ENCODE measurements at regions not wholly inside any gene's neighbourhood (a gene's known extent, or its start where the extent isn't known, plus 50 kb on each side); places are given as distances from the start of the nearest gene placed in this dataset.

- Histone ChIP-seq H3K27me3 (replicated peaks; ENCODE audit: control insufficient read depth, insufficient read depth, low read length) (no peaks in the 10 kb centered on the region; the same call in 1 of the 2 replicates), H3K4me3 (replicated peaks; ENCODE audit: low read depth, low read length) (no peak overlapping the region), H3K36me3 (ENCODE audit: control insufficient read depth, insufficient read depth, low read length) (no peaks in the 10 kb centered on the region)
- TF ChIP-seq, protein P1, sequence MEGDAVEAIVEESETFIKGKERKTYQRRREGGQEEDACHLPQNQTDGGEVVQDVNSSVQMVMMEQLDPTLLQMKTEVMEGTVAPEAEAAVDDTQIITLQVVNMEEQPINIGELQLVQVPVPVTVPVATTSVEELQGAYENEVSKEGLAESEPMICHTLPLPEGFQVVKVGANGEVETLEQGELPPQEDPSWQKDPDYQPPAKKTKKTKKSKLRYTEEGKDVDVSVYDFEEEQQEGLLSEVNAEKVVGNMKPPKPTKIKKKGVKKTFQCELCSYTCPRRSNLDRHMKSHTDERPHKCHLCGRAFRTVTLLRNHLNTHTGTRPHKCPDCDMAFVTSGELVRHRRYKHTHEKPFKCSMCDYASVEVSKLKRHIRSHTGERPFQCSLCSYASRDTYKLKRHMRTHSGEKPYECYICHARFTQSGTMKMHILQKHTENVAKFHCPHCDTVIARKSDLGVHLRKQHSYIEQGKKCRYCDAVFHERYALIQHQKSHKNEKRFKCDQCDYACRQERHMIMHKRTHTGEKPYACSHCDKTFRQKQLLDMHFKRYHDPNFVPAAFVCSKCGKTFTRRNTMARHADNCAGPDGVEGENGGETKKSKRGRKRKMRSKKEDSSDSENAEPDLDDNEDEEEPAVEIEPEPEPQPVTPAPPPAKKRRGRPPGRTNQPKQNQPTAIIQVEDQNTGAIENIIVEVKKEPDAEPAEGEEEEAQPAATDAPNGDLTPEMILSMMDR (IDR thresholded peaks at IDR 0.05; ENCODE audit: insufficient read depth, low read length, poor library complexity, severe bottlenecking): no peak
- no peak for DNase-seq (ENCODE audit: extremely low read depth, insufficient read length)
Measured at GRCh38 chr20:50421356-50422340, 88.5 kb upstream of the PTPN1 start.

- Histone ChIP-seq H3K27me3 (replicated peaks; ENCODE audit: control insufficient read depth, insufficient read depth, low read length) (no peaks in the 10 kb centered on the region; the same call in 1 of the 2 replicates), H3K4me3 (replicated peaks; ENCODE audit: low read depth, low read length) (no peak overlapping the region), H3K36me3 (ENCODE audit: control insufficient read depth, insufficient read depth, low read length) (no peaks in the 10 kb centered on the region)
- TF ChIP-seq, protein P1 (IDR thresholded peaks at IDR 0.05; ENCODE audit: insufficient read depth, low read length, poor library complexity, severe bottlenecking): no peak
- DNase-seq (ENCODE audit: extremely low read depth, insufficient read length): no peak
Measured at GRCh38 chr20:50423758-50424157, 86.4 kb upstream of the PTPN1 start.

DNA sequence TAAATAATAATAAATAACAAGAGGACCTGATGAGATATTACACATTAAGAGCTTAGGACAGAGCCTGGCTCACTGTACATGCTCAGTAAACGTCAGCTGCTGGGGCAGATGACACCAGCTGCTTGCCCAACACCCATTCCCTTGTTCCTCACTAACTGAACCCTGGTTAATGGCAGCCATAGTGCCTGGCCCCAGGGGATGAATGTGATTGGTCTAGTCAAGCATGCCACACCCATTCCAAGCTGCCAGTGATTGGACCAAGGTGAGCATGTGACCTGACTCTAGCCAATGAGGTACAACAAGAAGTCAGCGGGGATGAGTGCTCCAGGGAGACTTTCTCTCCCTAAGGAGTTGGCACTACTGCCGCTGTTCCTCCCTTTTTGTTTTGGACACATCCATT is 85.1 kb upstream of the PTPN1 start:
- Histone ChIP-seq H3K4me3 (replicated peaks; ENCODE audit: low read depth, low read length) (no peak overlapping the region), H3K36me3 (ENCODE audit: control insufficient read depth, insufficient read depth, low read length) (no peaks in the 10 kb centered on the region), H3K27me3 (replicated peaks; ENCODE audit: control insufficient read depth, insufficient read depth, low read length) (no peaks in the 10 kb centered on the region)
- DNase-seq (ENCODE audit: extremely low read depth, insufficient read length): no peak
- TF ChIP-seq, protein P1 (IDR thresholded peaks at IDR 0.05; ENCODE audit: insufficient read depth, low read length, poor library complexity, severe bottlenecking): no peak

- Histone ChIP-seq H3K36me3 (ENCODE audit: control insufficient read depth, insufficient read depth, low read length) (no peaks in the 10 kb centered on the region), H3K27me3 (replicated peaks; ENCODE audit: control insufficient read depth, insufficient read depth, low read length) (no peaks in the 10 kb centered on the region), H3K4me3 (replicated peaks; ENCODE audit: low read depth, low read length) (no peak overlapping the region)
- no peak for DNase-seq (ENCODE audit: extremely low read depth, insufficient read length)
- TF ChIP-seq, protein P1 (IDR thresholded peaks at IDR 0.05; ENCODE audit: insufficient read depth, low read length, poor library complexity, severe bottlenecking): no peak
Measured at GRCh38 chr20:50426866-50427718, 83.1 kb upstream of the PTPN1 start.

- TF ChIP-seq, protein P1 (IDR thresholded peaks at IDR 0.05; ENCODE audit: insufficient read depth, low read length, poor library complexity, severe bottlenecking): no peak
Measured at GRCh38 chr20:50427719-50428083, 82.5 kb upstream of the PTPN1 start.

More at GRCh38 chr20:50427719-50428083, 82.5 kb upstream of the PTPN1 start:
- H3K4me3 ChIP-seq (replicated peaks; ENCODE audit: low read depth, low read length): no peak overlapping the region
- H3K27me3 ChIP-seq (replicated peaks; ENCODE audit: control insufficient read depth, insufficient read depth, low read length): no peaks in the 10 kb centered on the region
- no peak for DNase-seq (ENCODE audit: extremely low read depth, insufficient read length)
- no peaks in the 10 kb centered on the region for H3K36me3 ChIP-seq (ENCODE audit: control insufficient read depth, insufficient read depth, low read length)
